Duodenal mucosa (tissue), 2 donors: ENCODE measurements at regions not wholly inside any gene's neighbourhood (a gene's known extent, or its start where the extent isn't known, plus 50 kb on each side); places are given as distances from the start of the nearest gene placed in this dataset.

Source experiments
- H3K27ac ChIP-seq: one replicate; pipeline ENCODE4 v1.7.0; 2013; ENCODE audit warnings: low read depth, low read length
- H3K27me3 ChIP-seq, 2 donors: one replicate each; pipeline ENCODE4 v1.7.0; 2013; ENCODE audit warnings: low read length in 2 of 2, control low read depth in 1 of 2; ENCODE audit not compliant: insufficient read depth in 2 of 2, control insufficient read depth in 1 of 2
- H3K36me3 ChIP-seq, 2 donors: one replicate each; pipeline ENCODE4 v1.7.0; 2013; ENCODE audit warnings: low read length in 2 of 2, control low read depth in 1 of 2; ENCODE audit not compliant: insufficient read depth in 2 of 2, control insufficient read depth in 1 of 2
- H3K4me1 ChIP-seq, 2 donors: one replicate each; pipeline ENCODE4 v1.7.0; 2013; ENCODE audit warnings: low read length in 2 of 2, control low read depth in 1 of 2; ENCODE audit not compliant: insufficient read depth in 2 of 2, control insufficient read depth in 1 of 2
- H3K4me3 ChIP-seq, 2 donors: one replicate each; pipeline ENCODE4 v1.7.0; 2013; ENCODE audit warnings: low read length in 2 of 2, low read depth in 1 of 2
- H3K9ac ChIP-seq, 2 donors: one replicate each; pipeline ENCODE4 v1.7.0; 2013; ENCODE audit warnings: low read length in 2 of 2, low read depth in 1 of 2
- H3K9me3 ChIP-seq, 2 donors: one replicate each; pipeline ENCODE4 v1.7.0; 2013; ENCODE audit warnings: low read length in 2 of 2, control low read depth in 1 of 2; ENCODE audit not compliant: control insufficient read depth in 1 of 2

GRCh38 chr11:82105331-82105998 lies 628.2 kb downstream of the FAM181B start:
- Histone ChIP-seq H3K4me3 (no peak overlapping the region), H3K27ac (no peak overlapping the region), H3K27me3 (no peaks in the 10 kb centered on the region), H3K4me1 (no peaks in the 10 kb centered on the region), H3K36me3 (no peaks in the 10 kb centered on the region), H3K9me3 (peaks cover 0 to 3% of the 10 kb centered on the region in 2 donors), H3K9ac (no peak overlapping the region)

GRCh38 chr11:82092904-82093303 lies 640.8 kb downstream of the FAM181B start:
- H3K9me3 ChIP-seq, result no peaks in the 10 kb centered on the region
- H3K36me3 ChIP-seq, result no peaks in the 10 kb centered on the region
- H3K27ac ChIP-seq, result no peak overlapping the region
- no peak overlapping the region for H3K4me3 ChIP-seq
- H3K27me3 ChIP-seq, result no peaks in the 10 kb centered on the region
- no peak overlapping the region for H3K9ac ChIP-seq
- H3K4me1 ChIP-seq, result no peaks in the 10 kb centered on the region

- Histone ChIP-seq H3K27ac (no peak overlapping the region), H3K4me1 (no peaks in the 10 kb centered on the region), H3K9me3 (no peaks in the 10 kb centered on the region)
Observed at GRCh38 chr11:82089426-82089825, 644.2 kb downstream of the FAM181B start.

DNA sequence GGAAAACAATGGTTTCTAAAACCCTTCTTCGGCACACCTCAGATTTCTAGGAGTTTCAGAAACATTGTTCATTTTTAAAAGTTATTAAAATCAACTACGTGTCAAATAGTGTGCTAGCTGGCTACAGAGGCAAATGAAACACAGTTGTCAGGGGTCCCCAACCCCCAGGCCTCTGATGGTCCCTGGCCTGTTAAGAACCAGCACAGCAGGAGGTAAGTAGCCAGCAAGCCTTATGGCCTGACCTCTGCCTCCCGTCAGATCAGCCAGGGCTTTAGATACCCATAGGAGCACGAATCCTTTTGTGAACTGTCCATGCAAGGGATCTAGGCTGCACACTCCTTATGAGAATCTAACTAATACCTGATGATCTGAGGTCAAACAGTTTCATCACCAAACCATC lies 648.2 kb downstream of the FAM181B start:
- no peak overlapping the region for H3K4me3 ChIP-seq
- no peak overlapping the region for H3K9ac ChIP-seq
- H3K9me3 ChIP-seq, result no peaks in the 10 kb centered on the region
- no peaks in the 10 kb centered on the region for H3K36me3 ChIP-seq
- H3K4me1 ChIP-seq, result no peaks in the 10 kb centered on the region
- H3K27ac ChIP-seq, result no peak overlapping the region
- no peaks in the 10 kb centered on the region for H3K27me3 ChIP-seq

More at GRCh38 chr11:82089426-82089825, 644.2 kb downstream of the FAM181B start:
- no peaks in the 10 kb centered on the region for H3K36me3 ChIP-seq
- no peaks in the 10 kb centered on the region for H3K27me3 ChIP-seq
- no peak overlapping the region for H3K4me3 ChIP-seq
- H3K9ac ChIP-seq, result no peak overlapping the region

GRCh38 chr11:82082976-82083375 lies 650.7 kb downstream of the FAM181B start:
- Histone ChIP-seq H3K4me3 (no peak overlapping the region), H3K9me3 (no peaks in the 10 kb centered on the region), H3K27ac (no peak overlapping the region), H3K27me3 (no peaks in the 10 kb centered on the region), H3K4me1 (no peaks in the 10 kb centered on the region), H3K9ac (no peak overlapping the region), H3K36me3 (no peaks in the 10 kb centered on the region)

- Histone ChIP-seq H3K9ac (no peak overlapping the region), H3K27me3 (no peaks in the 10 kb centered on the region), H3K4me3 (no peak overlapping the region), H3K4me1 (no peaks in the 10 kb centered on the region), H3K9me3 (no peaks in the 10 kb centered on the region), H3K36me3 (no peaks in the 10 kb centered on the region), H3K27ac (no peak overlapping the region)
Observed at GRCh38 chr11:82080160-82080559, 653.5 kb downstream of the FAM181B start.

DNA sequence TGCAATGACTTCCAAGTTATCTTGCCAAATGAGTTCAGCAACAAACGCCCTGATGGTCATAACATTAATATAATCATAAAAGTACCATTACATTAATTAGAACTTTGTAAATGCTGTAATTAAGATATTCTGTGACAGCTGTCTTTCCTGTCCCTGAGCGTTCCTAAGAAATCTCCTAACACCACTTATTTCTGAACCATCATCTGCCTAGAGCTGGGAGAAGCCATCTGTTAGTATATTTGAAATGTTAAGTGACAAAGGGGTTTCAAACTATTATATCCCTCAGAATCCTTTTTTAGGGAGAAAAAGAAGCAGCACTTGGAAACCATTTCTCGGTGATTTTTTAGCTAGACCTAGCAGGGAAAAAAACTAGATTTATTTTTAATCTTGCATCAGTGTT lies 657.5 kb downstream of the FAM181B start:
- Histone ChIP-seq H3K36me3 (no peaks in the 10 kb centered on the region), H3K9ac (no peak overlapping the region), H3K4me3 (no peak overlapping the region), H3K27ac (no peak overlapping the region), H3K27me3 (no peaks in the 10 kb centered on the region), H3K4me1 (no peaks in the 10 kb centered on the region), H3K9me3 (no peaks in the 10 kb centered on the region)

- Histone ChIP-seq H3K4me1 (no peaks in the 10 kb centered on the region), H3K27me3 (no peaks in the 10 kb centered on the region), H3K9ac (no peak overlapping the region), H3K27ac (no peak overlapping the region), H3K36me3 (no peaks in the 10 kb centered on the region), H3K4me3 (no peak overlapping the region), H3K9me3 (no peaks in the 10 kb centered on the region)
Observed at GRCh38 chr11:82059505-82059904, 674.2 kb downstream of the FAM181B start.

- no peaks in the 10 kb centered on the region for H3K9me3 ChIP-seq
- H3K36me3 ChIP-seq, result no peaks in the 10 kb centered on the region
- H3K4me1 ChIP-seq, result no peaks in the 10 kb centered on the region
- no peak overlapping the region for H3K4me3 ChIP-seq
- H3K9ac ChIP-seq, result no peak overlapping the region
- no peaks in the 10 kb centered on the region for H3K27me3 ChIP-seq
- H3K27ac ChIP-seq, result no peak overlapping the region
Observed at GRCh38 chr11:82056450-82056849, 677.2 kb downstream of the FAM181B start.

GRCh38 chr11:82049199-82049598 lies 684.5 kb downstream of the FAM181B start:
- H3K27ac ChIP-seq, result no peak overlapping the region
- no peaks in the 10 kb centered on the region for H3K9me3 ChIP-seq
- no peaks in the 10 kb centered on the region for H3K27me3 ChIP-seq
- no peak overlapping the region for H3K4me3 ChIP-seq
- no peak overlapping the region for H3K9ac ChIP-seq
- H3K36me3 ChIP-seq, result no peaks in the 10 kb centered on the region
- H3K4me1 ChIP-seq, result no peaks in the 10 kb centered on the region

- no peaks in the 10 kb centered on the region for H3K4me1 ChIP-seq
- no peaks in the 10 kb centered on the region for H3K27me3 ChIP-seq
- H3K36me3 ChIP-seq, result no peaks in the 10 kb centered on the region
- H3K27ac ChIP-seq, result no peak overlapping the region
- H3K9ac ChIP-seq, result no peak overlapping the region
- H3K4me3 ChIP-seq, result no peak overlapping the region
- H3K9me3 ChIP-seq, result no peaks in the 10 kb centered on the region
Observed at GRCh38 chr11:82047200-82047599, 686.5 kb downstream of the FAM181B start.
